Skeletal muscle satellite cell (primary cell): ENCODE measurements at regions not wholly inside any gene's neighbourhood (a gene's known extent, or its start where the extent isn't known, plus 50 kb on each side); places are given as distances from the start of the nearest gene placed in this dataset.
"Not testable (repeated sequence)": the region's sequence is repeated elsewhere in the genome, so short reads cannot be mapped to it uniquely, and the experiment has no call there.

Experiments used
- H3K27me3 ChIP-seq: 2 replicates; pipeline ENCODE4 v1.7.0; 2013; ENCODE audit warnings: low read length; ENCODE audit not compliant: control insufficient read depth, insufficient read depth
- H3K36me3 ChIP-seq: 2 replicates; pipeline ENCODE4 v1.7.0; 2013; ENCODE audit warnings: mild to moderate bottlenecking, control low read depth, low read length; ENCODE audit not compliant: insufficient read depth
- H3K4me1 ChIP-seq: 2 replicates; pipeline ENCODE4 v1.7.0; 2013; ENCODE audit warnings: low read length; ENCODE audit not compliant: control insufficient read depth, insufficient read depth
- H3K4me2 ChIP-seq: 2 replicates; pipeline ENCODE4 v1.7.0; 2013; ENCODE audit warnings: mild to moderate bottlenecking, low read length
- H3K4me3 ChIP-seq: 2 replicates; pipeline ENCODE4 v1.7.0; 2013; ENCODE audit warnings: low read length
- H3K9ac ChIP-seq: 2 replicates; pipeline ENCODE4 v1.7.0; 2013; ENCODE audit warnings: mild to moderate bottlenecking, low read depth, low read length, moderate library complexity
- H3K9me3 ChIP-seq: replicated peaks from 2 replicates; pipeline ENCODE4 v1.7.0; 2013; ENCODE audit warnings: mild to moderate bottlenecking, control low read depth, low read length

DNA sequence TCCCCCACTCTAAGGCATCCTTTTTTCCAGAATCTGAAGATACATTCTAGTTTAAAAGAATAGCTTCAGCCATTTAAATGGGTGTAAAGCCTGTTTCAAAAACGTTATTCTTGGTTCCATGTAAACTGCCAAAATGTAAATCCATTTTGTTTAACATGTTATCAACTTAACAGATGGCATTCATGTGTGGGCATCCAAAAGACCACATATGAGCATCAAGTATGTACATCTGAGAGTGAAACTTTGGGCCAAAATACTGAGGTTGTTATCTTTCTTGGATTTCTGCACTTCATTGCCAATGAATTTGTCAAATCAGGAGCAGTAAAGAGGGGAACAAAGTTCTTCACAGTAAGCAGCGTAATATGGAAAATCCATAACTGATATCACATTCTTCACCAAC lies 395.4 kb downstream of the ZNF804A start:
- Histone ChIP-seq H3K9ac (no peak overlapping the region), H3K36me3 (no peaks in the 10 kb centered on the region), H3K9me3 (peaks cover 3% of the 10 kb centered on the region), H3K4me1 (no peaks in the 10 kb centered on the region), H3K4me3 (no peak overlapping the region), H3K27me3 (no peaks in the 10 kb centered on the region), H3K4me2 (no peak overlapping the region)

- H3K9me3 ChIP-seq, result no peaks in the 10 kb centered on the region
- no peak overlapping the region for H3K4me2 ChIP-seq
- no peaks in the 10 kb centered on the region for H3K36me3 ChIP-seq
- H3K9ac ChIP-seq, result no peak overlapping the region
- H3K27me3 ChIP-seq, result no peaks in the 10 kb centered on the region
- no peak overlapping the region for H3K4me3 ChIP-seq
- H3K4me1 ChIP-seq, result no peaks in the 10 kb centered on the region
Measured at GRCh38 chr2:185006481-185006880, 408.2 kb downstream of the ZNF804A start.

DNA sequence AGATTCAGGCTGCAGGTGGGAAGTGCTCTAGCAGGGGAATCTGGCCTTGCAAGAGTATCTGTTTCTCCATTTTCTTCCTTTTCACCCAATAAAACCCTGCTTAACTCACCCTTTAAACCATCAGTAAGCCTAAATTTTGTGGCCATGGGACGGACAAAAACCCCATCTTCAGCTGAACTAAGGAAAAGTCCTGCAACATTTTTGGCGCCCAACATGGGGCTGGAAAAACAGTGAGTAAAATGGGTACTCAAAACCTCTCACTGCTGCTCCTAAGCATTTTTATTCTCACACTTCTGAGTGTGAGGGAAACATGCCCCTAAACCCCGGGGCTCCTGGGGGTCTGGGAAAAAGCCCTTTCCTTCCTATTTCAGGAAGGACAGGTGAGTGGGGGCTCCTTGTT lies 414.3 kb downstream of the ZNF804A start:
- Histone ChIP-seq H3K27me3 (no peaks in the 10 kb centered on the region), H3K36me3 (no peaks in the 10 kb centered on the region), H3K4me1 (no peaks in the 10 kb centered on the region), H3K4me2 (no peak overlapping the region), H3K9me3 (no peaks in the 10 kb centered on the region), H3K9ac (no peak overlapping the region), H3K4me3 (no peak overlapping the region)

DNA sequence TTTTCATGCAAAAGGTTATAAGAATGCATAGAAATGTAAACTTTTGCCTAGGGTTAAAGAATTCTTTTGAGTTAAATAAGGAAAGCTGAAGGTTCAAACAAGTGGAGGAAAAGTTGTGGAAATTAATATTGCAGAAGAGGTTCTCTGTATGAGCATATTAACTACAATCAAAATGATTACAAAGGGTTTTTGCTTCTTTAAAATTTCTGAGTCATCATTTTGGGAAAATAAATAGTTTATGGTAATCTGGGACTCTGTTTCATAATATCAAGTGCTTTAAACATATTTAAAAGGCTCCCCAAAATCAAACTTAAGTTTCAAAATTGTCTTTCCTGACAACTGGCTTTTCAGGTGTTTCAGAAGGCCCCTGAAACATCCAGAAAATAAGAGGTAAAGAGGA lies 415.7 kb downstream of the ZNF804A start:
- H3K27me3 ChIP-seq, result no peaks in the 10 kb centered on the region
- no peak overlapping the region for H3K4me2 ChIP-seq
- no peaks in the 10 kb centered on the region for H3K36me3 ChIP-seq
- H3K9ac ChIP-seq, result no peak overlapping the region
- H3K4me3 ChIP-seq, result no peak overlapping the region
- no peaks in the 10 kb centered on the region for H3K4me1 ChIP-seq
- no peaks in the 10 kb centered on the region for H3K9me3 ChIP-seq

DNA sequence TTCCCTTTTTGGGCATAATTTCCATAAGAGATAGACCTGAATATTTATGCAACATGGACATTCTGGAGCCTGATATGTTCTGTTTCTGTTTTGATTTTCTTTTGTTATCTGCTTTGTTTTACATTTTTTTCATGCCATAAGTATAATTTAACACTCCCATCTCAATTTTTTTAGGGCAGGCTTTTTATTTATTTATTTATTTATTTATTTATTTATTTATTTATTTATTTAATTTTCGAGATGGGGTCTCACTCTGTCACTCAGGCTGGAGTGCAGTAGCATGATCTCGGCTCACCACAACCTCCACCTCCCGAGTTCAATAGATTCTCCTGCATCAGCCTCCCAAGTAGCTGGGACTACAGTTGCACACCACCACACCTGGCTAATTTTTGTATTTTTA lies 427.6 kb downstream of the ZNF804A start:
- H3K27me3 ChIP-seq, H3K9me3 ChIP-seq, H3K4me1 ChIP-seq, H3K4me3 ChIP-seq, H3K4me2 ChIP-seq, H3K9ac ChIP-seq, H3K36me3 ChIP-seq: not testable (repeated sequence)

GRCh38 chr2:185035906-185036305 lies 437.6 kb downstream of the ZNF804A start:
- no peak overlapping the region for H3K4me2 ChIP-seq
- no peaks in the 10 kb centered on the region for H3K9me3 ChIP-seq
- H3K4me1 ChIP-seq, result no peaks in the 10 kb centered on the region
- no peaks in the 10 kb centered on the region for H3K36me3 ChIP-seq
- H3K9ac ChIP-seq, result no peak overlapping the region
- H3K27me3 ChIP-seq, result no peaks in the 10 kb centered on the region
- no peak overlapping the region for H3K4me3 ChIP-seq

DNA sequence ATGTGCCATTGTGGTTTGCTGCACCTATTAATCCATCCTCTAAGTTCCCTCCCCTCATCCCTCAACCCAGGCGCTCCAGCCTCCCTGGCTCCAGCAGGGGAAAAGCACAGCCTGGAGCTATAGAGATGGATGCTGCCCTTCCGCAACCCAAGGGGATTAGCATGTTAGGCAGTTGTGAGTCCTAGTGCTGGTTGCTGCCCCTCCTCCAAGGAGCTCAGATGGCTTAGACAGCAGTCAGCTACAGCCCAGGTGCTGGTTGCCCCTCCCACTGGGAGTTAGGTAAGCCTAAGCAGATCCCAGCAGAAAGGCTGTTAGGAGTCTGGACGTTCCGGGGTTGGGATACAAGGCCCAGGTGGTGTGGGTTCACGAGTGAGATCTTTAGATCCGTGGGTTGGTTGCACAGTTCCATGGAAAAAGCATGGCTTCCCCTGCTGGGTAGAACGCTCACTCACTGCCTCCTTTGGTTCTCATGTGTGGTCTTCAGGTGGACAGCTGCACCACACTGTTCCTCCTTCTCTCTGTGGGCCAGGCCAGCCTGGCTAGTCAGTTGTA lies 446.1 kb downstream of the ZNF804A start:
- H3K36me3 ChIP-seq, result no peaks in the 10 kb centered on the region
- no peak overlapping the region for H3K4me3 ChIP-seq
- H3K4me1 ChIP-seq, result no peaks in the 10 kb centered on the region
- no peaks in the 10 kb centered on the region for H3K27me3 ChIP-seq
- no peak overlapping the region for H3K9ac ChIP-seq
- H3K4me2 ChIP-seq, result no peak overlapping the region
- no peaks in the 10 kb centered on the region for H3K9me3 ChIP-seq

- Histone ChIP-seq H3K27me3 (no peaks in the 10 kb centered on the region), H3K36me3 (no peaks in the 10 kb centered on the region), H3K4me2 (no peak overlapping the region), H3K9ac (no peak overlapping the region), H3K4me1 (no peaks in the 10 kb centered on the region), H3K4me3 (no peak overlapping the region), H3K9me3 (no peaks in the 10 kb centered on the region)
Measured at GRCh38 chr2:185050804-185051203, 452.5 kb downstream of the ZNF804A start.

DNA sequence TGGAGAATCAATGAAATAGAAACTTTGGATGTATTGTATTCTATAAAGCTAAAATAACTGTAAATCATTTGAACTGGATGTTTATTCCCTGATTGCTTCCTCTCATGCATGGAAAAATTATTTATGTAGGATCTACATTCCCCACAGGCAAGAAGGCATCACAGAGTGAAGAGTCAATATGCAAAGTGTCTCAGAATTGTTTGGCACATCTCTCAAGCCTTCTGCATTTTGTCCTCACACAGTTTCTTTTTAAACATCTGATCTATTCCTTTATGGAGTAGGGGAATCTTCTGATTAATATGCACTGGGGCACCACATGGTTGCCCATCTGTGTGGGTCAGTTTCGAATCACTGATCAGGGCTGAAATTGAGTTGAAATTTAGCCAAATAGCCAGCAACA lies 465.4 kb downstream of the ZNF804A start:
- H3K9ac ChIP-seq, result no peak overlapping the region
- no peaks in the 10 kb centered on the region for H3K36me3 ChIP-seq
- no peaks in the 10 kb centered on the region for H3K27me3 ChIP-seq
- H3K4me3 ChIP-seq, result no peak overlapping the region
- no peaks in the 10 kb centered on the region for H3K9me3 ChIP-seq
- no peaks in the 10 kb centered on the region for H3K4me1 ChIP-seq
- H3K4me2 ChIP-seq, result no peak overlapping the region

- no peak overlapping the region for H3K4me2 ChIP-seq
- no peak overlapping the region for H3K4me3 ChIP-seq
- no peak overlapping the region for H3K9ac ChIP-seq
- H3K36me3 ChIP-seq, result no peaks in the 10 kb centered on the region
- no peaks in the 10 kb centered on the region for H3K27me3 ChIP-seq
- H3K9me3 ChIP-seq, result no peaks in the 10 kb centered on the region
- H3K4me1 ChIP-seq, result no peaks in the 10 kb centered on the region
Measured at GRCh38 chr2:185066128-185066527, 467.8 kb downstream of the ZNF804A start.

DNA sequence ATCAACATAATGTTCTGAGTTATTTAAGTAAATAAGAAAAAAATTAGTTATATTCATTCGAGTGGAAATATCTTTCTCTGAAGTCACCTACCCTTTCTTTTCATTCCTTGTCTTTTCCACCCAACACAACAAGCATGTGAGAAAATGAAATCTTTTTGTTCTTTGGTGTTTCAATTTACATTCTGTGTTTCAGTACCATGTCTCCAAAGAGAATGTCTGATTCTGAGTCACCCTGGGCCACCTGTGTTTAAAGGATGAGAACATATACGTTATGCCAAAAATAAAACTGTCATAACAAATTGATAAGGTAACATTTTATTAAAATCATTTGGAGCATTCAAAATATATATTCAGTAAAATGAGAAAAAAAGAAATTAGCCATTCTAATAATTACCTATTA lies 470.8 kb downstream of the ZNF804A start:
- Histone ChIP-seq H3K27me3 (no peaks in the 10 kb centered on the region), H3K9me3 (no peaks in the 10 kb centered on the region), H3K4me3 (no peak overlapping the region), H3K9ac (no peak overlapping the region), H3K36me3 (no peaks in the 10 kb centered on the region), H3K4me1 (no peaks in the 10 kb centered on the region), H3K4me2 (no peak overlapping the region)

- H3K9me3 ChIP-seq, result no peaks in the 10 kb centered on the region
- H3K27me3 ChIP-seq, result no peaks in the 10 kb centered on the region
- no peaks in the 10 kb centered on the region for H3K4me1 ChIP-seq
- H3K9ac ChIP-seq, result no peak overlapping the region
- H3K4me3 ChIP-seq, result no peak overlapping the region
- H3K4me2 ChIP-seq, result no peak overlapping the region
- no peaks in the 10 kb centered on the region for H3K36me3 ChIP-seq
Measured at GRCh38 chr2:185074156-185074555, 475.8 kb downstream of the ZNF804A start.
